SH-SY5Y (cell line): ENCODE measurements at regions not wholly inside any gene's neighbourhood (a gene's known extent, or its start where the extent isn't known, plus 50 kb on each side); places are given as distances from the start of the nearest gene placed in this dataset.

Experiments used
- GATA2 ChIP-seq: IDR thresholded peaks from 2 replicates; pipeline ENCODE4 v1.6.1; 2011; ENCODE audit warnings: mild to moderate bottlenecking, low read depth, low read length
- GATA3 ChIP-seq: IDR thresholded peaks from 2 replicates; pipeline ENCODE4 v1.6.1; 2011; ENCODE audit warnings: low read depth, mild to moderate bottlenecking, low read length, moderate library complexity

DNA sequence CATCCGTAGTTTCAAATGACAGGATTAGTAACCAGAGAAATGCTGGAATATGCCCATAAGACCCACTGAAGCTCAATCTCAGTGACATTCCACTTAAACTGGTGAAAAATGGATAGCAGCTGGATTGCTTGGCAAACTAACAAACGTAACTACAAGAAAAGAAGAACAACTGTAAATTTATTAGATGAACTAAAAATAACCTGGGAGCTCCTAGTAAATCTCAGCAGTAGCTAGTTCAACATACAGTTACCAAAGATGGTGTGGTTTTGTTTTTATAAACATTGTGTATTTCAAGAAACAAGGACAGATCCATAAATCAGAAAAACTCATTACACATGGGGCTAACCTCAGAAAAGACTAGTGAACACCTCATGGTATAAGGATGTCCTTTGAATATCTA, 531.9 kb downstream of the XIRP2 start:
- TF ChIP-seq GATA2: no peak
- TF ChIP-seq GATA3: no peak
